Erythroblast (primary cell): ENCODE measurements at regions not wholly inside any gene's neighbourhood (a gene's known extent, or its start where the extent isn't known, plus 50 kb on each side); places are given as distances from the start of the nearest gene placed in this dataset.
"Not testable (repeated sequence)": the region's sequence is repeated elsewhere in the genome, so short reads cannot be mapped to it uniquely, and the experiment has no call there.

ENCODE experiments used
- DNase-seq, 2 experiments: peaks; one replicate each; lab custom pipeline; 2025; lab: John Stamatoyannopoulos, UW
- GATA1 ChIP-seq: IDR thresholded peaks from 2 replicates; pipeline ENCODE4 v1.6.1; 2011; ENCODE audit warnings: low read depth, mild to moderate bottlenecking, control low read depth, low read length, moderate library complexity
- POLR2A ChIP-seq: IDR thresholded peaks from 2 replicates; pipeline ENCODE4 v1.6.1; 2011; ENCODE audit warnings: mild to moderate bottlenecking, low read length

DNA sequence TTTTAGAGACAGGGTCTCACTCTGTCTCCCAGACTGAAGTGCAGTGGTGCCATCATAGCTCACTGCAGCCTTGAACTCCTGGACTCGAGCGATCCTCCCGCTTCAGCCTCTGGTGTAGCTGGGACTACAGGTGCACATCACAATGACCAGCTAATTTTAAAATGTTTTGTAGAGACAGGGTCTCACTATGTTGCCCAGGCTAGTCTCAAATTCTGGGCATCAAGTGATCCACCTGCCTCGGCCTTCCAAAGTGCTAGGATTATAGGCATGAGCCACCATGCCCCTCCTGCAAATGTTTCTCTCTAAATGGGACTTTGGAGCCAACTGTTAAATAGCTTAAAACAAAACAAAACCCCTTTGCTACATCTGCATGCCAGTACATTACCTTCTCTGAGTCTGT, 82.2 kb upstream of the BRD7 start:
- DNase-seq = no peak
- TF ChIP-seq GATA1 = no peak
- no peak for TF ChIP-seq POLR2A

DNA sequence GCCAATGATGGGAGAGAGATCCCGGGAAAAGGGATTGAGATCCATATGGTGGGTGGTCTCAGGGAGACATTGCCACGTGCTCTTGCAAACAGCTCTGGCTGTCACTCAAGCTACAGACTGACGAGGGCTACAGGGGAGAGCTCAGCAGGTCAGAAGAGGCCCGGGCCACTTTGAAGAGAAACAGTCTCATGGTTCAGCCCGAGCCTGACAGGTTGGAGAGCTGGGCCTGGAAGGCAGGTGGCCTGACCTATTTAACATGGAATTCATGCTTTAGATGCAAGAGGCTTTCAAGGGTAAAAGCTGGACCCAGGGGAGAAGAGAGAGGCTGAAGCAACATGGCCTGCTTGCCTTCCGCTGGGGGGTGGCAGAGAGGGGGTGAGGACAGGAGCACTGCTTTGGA, 81.0 kb upstream of the BRD7 start:
- no peak for TF ChIP-seq GATA1
- TF ChIP-seq POLR2A = no peak
- DNase-seq = no peak

GRCh38 chr16:50448981-50449380, 80.2 kb upstream of the BRD7 start:
- TF ChIP-seq GATA1 = no peak
- TF ChIP-seq POLR2A = no peak
- no peak for DNase-seq

DNA sequence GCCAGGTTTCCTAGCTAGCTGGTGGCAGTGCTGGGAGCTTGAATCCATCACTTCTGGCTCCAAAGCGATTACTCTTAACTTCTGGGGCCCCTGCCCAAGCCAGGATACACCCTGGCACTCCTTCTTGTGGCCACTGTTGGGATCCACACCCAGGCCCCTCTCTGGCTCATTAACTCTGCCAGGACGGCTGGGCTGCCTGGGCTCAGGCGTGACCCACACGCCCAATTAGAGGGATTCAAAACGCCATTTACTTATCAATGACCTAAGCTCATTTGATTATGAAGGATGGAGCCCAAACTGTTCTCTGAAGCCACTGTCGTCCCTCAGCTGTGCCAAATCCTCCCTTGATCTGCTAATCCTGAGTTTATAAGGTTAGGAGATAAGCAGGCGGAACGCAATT, 79.7 kb upstream of the BRD7 start:
- DNase-seq = no peak
- TF ChIP-seq POLR2A (no peak), GATA1 (no peak)

DNA sequence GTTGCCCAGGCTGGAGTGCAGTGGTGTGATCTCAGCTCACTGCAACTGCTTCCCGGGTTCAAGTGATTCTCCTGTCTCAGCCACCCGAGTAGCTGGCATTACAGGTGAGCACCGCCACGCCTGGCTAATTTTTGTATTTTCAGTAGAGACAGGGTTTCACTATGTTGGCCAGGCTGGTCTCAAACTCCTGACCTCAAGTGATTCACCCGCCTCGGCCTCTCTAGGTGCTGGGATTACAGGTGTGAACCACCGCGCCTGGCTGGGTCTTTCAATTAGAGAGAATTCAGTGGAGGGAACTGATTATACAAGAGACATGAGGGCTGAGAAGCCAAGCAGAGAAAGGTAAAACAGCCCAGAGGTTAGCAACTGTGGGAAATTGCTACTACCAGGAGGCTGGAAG, 78.6 kb upstream of the BRD7 start:
- not testable (repeated sequence) for DNase-seq

DNA sequence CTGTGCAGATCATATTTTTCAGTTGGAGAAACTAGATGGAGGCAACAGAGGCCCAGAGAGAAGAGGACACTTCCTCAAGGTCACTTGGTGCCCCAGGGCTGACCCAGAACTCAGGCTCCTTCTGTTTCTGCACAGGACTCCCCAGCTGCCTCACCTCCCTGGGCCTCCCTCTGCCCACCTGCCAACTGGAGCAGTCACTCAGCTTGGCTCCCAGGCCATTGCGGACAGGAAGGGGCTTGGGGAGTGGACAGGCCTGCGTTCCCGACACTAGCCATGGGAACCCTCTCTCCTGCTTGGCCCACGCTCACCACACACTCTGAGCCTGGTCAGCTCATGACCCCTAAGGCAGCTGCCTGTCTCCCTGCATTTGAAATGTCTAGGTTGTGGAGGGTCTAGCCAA, 78.1 kb upstream of the BRD7 start:
- no peak for DNase-seq
- no peak for TF ChIP-seq GATA1
- no peak for TF ChIP-seq POLR2A

DNA sequence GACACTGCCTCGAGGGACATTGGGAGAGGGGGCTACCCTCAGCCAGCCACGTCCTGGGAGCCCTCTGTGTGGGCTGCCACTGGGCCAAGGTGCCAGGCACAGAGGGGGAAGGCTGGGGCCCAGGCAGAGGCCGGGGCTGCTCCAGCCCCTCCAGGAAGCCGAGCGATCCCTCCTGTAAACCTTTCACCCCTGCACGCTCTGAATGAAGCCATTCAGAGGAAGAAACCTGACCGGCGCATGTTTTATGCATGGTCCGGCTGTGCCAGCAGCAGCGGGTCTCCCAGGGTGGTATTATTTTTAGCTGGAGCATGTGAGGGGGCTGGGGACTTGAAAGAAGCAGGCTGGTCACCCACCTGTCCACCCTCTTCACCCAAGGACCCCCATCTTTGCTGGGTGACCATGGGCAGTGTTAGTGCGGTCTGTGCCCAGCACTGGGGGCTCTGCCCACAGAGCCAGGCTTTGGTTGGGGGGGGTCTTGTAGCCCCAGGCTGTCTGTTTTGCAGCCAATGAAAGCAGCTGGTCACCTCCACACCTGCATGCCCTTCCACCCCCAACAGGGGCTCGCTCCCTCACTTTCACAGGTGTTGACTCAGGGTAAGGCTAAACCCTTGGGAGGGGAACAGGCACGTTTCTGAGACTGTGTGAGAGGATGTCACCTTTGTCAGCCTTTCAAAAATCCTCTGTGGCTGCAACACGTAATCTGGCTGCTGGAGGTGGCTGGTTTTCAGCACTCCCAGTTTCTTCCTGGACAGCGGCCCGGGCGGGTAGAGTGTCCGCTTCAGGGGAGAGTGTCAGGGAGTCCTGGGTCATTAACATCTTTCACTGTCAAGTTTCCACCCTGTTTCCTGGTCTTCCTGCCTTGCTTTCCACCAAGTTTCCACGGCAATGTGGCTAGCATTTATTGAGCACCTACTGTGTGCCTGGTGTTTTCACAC, 77.1 kb upstream of the BRD7 start:
- TF ChIP-seq POLR2A = no peak
- TF ChIP-seq GATA1 = no peak
- DNase-seq = no peak

DNA sequence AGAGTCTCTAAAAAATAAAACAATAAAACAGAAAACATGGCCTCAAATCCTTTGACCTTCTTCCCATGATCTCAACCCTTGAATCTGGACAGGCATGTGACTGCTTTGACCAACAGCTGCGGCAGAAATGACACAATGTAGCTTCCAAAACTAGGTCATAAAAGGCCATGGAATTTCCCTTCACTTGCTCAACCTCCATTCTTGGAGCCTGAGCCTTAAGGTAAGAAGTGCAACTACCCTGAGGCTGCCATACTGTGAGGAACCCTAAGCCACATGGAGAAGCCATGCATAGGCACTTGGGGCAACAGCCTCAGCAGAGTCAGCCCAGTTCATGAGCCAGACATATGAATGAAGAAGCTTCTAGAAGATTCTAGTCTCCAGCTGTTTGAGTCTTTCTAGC, 75.7 kb upstream of the BRD7 start:
- DNase-seq = no peak
- TF ChIP-seq GATA1 = no peak
- no peak for TF ChIP-seq POLR2A

- DNase-seq = no peak
- no peak for TF ChIP-seq GATA1
- TF ChIP-seq POLR2A = no peak
Measured at GRCh38 chr16:50442221-50442620, 73.4 kb upstream of the BRD7 start.

- TF ChIP-seq POLR2A (no peak), GATA1 (no peak)
- peak in 1 of 2 experiments; percentile 15 for DNase-seq
Measured at GRCh38 chr16:50441486-50442157, 72.8 kb upstream of the BRD7 start.

DNA sequence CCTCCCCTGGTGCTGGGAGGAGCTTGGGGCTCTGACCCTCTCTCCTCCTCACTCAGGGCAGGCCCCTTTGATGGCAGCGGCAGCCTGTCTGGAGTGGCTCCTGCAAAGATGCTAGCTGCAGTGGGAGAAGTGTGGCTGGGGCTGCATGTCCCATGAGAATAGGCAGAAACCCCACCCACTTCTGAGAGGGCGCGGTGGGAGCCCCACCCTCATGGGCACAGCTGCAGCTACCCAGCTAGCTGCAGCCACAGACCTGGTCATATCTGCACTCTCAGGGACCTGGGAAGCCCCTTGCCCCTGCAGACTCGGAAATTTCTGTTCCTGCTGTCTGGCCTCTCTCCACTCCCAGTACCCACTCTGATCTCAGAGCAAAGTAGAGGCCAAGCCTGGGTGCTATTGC, 72.2 kb upstream of the BRD7 start:
- no peak for DNase-seq
- TF ChIP-seq GATA1 = no peak
- no peak for TF ChIP-seq POLR2A

DNA sequence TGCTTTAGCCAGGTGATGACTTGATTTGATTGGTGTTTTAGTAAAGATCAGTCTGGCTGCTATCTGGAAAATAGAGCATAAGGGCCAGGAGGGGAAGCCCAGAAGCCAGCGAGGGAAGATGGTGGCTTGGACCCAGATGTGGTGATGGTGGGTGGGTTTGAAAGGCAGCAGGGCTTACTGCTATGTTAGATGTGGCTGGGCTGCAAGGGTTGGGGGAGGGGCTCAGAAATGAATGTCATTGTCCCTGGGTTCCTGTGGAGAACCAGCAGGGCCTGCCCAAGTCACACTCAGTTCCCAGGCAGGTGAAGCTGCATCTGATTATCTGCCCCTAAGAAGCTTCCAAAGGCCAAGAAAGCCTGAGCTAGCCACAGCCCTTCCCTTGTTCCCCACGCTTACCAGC, 71.7 kb upstream of the BRD7 start:
- no peak for DNase-seq
- TF ChIP-seq POLR2A (no peak), GATA1 (no peak)

DNA sequence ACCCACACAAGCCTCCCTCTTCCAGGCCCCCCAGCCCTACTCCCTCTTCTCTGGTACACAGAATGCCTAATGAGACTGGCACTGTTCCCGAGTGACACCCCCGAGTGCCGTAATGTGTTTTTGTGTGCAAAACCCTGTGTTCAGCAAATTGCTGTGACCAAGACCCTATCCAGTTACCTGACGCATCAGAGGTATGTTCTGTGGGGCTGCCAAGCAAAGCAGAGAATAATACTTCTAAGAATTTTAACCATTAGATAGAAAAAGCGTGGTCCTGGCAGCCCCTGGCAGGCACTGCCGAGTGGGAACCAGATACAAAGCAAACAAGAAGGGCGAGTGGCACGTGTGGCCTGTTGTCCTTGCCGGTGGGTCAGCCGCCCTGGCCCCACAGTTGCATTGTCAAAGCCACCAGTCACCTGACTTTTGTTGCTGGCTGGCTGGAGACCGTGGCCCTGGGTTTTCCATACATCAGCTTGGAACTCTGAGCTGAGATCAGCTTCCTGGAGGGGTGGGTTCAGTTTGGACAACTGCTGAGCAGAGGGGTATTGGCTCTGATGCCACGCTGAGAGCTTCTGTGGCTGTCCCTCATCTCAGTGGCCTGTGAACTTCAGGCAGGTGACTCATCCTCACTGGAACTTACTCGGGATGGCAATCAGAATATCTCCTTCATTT, 69.1 kb upstream of the BRD7 start:
- no peak for DNase-seq
- no peak for TF ChIP-seq POLR2A
- TF ChIP-seq GATA1 = no peak

DNA sequence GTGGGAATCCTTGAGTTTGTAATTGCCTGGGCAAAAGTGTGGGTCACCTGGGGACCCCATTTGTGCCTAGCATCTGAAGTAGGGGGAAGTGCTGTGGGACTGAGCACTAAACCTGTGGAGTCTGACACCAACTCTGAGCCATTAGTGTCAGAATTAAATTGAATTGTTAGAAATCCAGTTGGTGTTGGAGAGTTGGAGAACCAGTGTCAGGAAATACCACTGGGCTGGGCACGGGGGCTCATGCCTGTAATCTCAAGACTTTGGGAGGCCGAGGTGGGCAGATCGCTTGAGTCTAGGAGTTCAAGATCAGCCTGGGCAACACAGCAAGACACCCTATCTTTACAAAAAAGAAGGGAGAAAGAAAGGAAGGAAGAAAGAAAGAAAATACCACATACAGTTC, 67.5 kb upstream of the BRD7 start:
- TF ChIP-seq POLR2A (no peak), GATA1 (no peak)
- DNase-seq = no peak

DNA sequence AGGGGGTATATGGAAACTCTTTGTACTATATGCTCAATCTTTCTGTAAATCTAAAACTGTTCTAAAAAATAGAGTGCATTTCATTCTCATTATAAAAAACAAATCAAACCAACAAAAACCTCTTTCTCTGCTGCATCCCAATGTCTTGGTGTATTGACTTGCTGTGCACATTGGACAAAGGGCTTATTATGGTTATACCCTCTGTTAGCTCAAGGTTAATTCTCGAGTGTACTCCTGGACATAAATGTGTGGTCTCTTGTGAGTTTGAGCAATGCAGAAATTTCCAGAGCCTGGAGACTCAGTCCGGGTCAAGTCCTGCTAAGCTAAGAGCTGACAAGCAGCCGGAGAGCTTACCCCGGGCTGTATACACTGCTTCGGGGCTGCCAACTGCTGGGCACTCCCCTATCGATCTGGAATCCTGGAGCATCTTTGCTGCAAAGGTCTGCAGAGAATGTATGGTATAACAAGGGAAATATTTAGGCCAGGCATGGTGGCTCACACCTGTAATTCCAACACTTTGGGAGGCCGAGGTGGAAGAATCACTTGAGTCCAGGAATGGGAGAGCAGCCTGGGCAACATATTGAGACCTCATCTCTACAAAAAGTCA, 66.2 kb upstream of the BRD7 start:
- no peak for TF ChIP-seq POLR2A
- TF ChIP-seq GATA1 = no peak

More for the DNA sequence above, 66.2 kb upstream of the BRD7 start:
- DNase-seq = no peak
